ENCODE measurements at regions not wholly inside any gene's neighbourhood (a gene's known extent, or its start where the extent isn't known, plus 50 kb on each side); places are given as distances from the start of the nearest gene placed in this dataset.

GRCh38 chr13:103312467-103312866, 246.2 kb upstream of the SLC10A2 start:
- no peak for DNase-seq

- no peak for DNase-seq
Measured at GRCh38 chr13:103308667-103309066, 242.4 kb upstream of the SLC10A2 start.

GRCh38 chr13:103306163-103306562, 239.9 kb upstream of the SLC10A2 start:
- no peak for DNase-seq

- no peak for DNase-seq
Measured at GRCh38 chr13:103303078-103303651, 236.9 kb upstream of the SLC10A2 start.

GRCh38 chr13:103302676-103303075, 236.5 kb upstream of the SLC10A2 start:
- DNase-seq = no peak

GRCh38 chr13:103299079-103299478, 232.9 kb upstream of the SLC10A2 start:
- DNase-seq = peak in 1 of 2 experiments; percentile 44

GRCh38 chr13:103297083-103297482, 230.9 kb upstream of the SLC10A2 start:
- no peak for DNase-seq

GRCh38 chr13:103291798-103292572, 225.8 kb upstream of the SLC10A2 start:
- DNase-seq = no peak

GRCh38 chr13:103291226-103291625, 225.0 kb upstream of the SLC10A2 start:
- no peak for DNase-seq

- no peak for DNase-seq
Measured at GRCh38 chr13:103289681-103290080, 223.5 kb upstream of the SLC10A2 start.

GRCh38 chr13:103288114-103288513, 221.9 kb upstream of the SLC10A2 start:
- DNase-seq = no peak

- DNase-seq = no peak
Measured at GRCh38 chr13:103287659-103288058, 221.4 kb upstream of the SLC10A2 start.

GRCh38 chr13:103284466-103284865, 218.2 kb upstream of the SLC10A2 start:
- no peak for DNase-seq

- DNase-seq = no peak
Measured at GRCh38 chr13:103283451-103283820, 217.2 kb upstream of the SLC10A2 start.

- DNase-seq = no peak
Measured at GRCh38 chr13:103282571-103283450, 216.6 kb upstream of the SLC10A2 start.

- DNase-seq = no peak
Measured at GRCh38 chr13:103277959-103278694, 211.9 kb upstream of the SLC10A2 start.

GRCh38 chr13:103276775-103277498, 210.7 kb upstream of the SLC10A2 start:
- DNase-seq = no peak

GRCh38 chr13:103275722-103276121, 209.5 kb upstream of the SLC10A2 start:
- no peak for DNase-seq

- no peak for DNase-seq
Measured at GRCh38 chr13:103275081-103275480, 208.9 kb upstream of the SLC10A2 start.

GRCh38 chr13:103273825-103274224, 207.6 kb upstream of the SLC10A2 start:
- no peak for DNase-seq

GRCh38 chr13:103272770-103273169, 206.6 kb upstream of the SLC10A2 start:
- no peak for DNase-seq

- no peak for DNase-seq
Measured at GRCh38 chr13:103263448-103263847, 197.2 kb upstream of the SLC10A2 start.
